ENCODE measurements at regions not wholly inside any gene's neighbourhood (a gene's known extent, or its start where the extent isn't known, plus 50 kb on each side); places are given as distances from the start of the nearest gene placed in this dataset.

GRCh38 chr10:129018511-129018910 is 448.5 kb upstream of the MGMT start:
- Histone ChIP-seq H3K27ac (ENCODE audit: low read depth, low read length) (no peak overlapping the region), H3K9me3 (ENCODE audit: control insufficient read depth in 1 of 2, low read length in 2 of 2) (no peaks in the 10 kb centered on the region), H3K27me3 (ENCODE audit: insufficient read depth, low read length) (no peaks in the 10 kb centered on the region), H3K4me3 (ENCODE audit: low read length in 2 of 2) (no peak overlapping the region), H3K36me3 (ENCODE audit: insufficient read depth, low read length) (no peaks in the 10 kb centered on the region), H3K4me1 (ENCODE audit: insufficient read depth, low read length) (no peaks in the 10 kb centered on the region)
- intact Hi-C loops (cut with micrococcal nuclease), result no loop called here
- CTCF ChIA-PET (ENCODE audit: partially characterized antibody), result no interaction called here
- no peak overlapping the region for H3K27ac Mint-ChIP-seq
- no peaks in the 10 kb centered on the region for H3K4me1 Mint-ChIP-seq
- H3K9me3 Mint-ChIP-seq, result peaks cover 0 to 7% (median 0%) of the 10 kb centered on the region in 8 donors
- POLR2A ChIA-PET (ENCODE audit: partially characterized antibody), result no interaction called here
- H3K27me3 Mint-ChIP-seq, result peaks cover 2 to 3% of the 10 kb centered on the region in 2 donors
- H3K36me3 Mint-ChIP-seq, result no peaks in the 10 kb centered on the region
- no peak overlapping the region for H3K4me3 Mint-ChIP-seq
- no peak for DNase-seq

- Mint-ChIP-seq H3K9me3 (no peaks in the 10 kb centered on the region), H3K4me1 (no peaks in the 10 kb centered on the region), H3K36me3 (no peaks in the 10 kb centered on the region), H3K27me3 (peaks cover 0 to 1% of the 10 kb centered on the region in 2 donors), H3K27ac (no peak overlapping the region), H3K4me3 (no peak overlapping the region)
- no peak overlapping the region for H3K4me3 ChIP-seq (ENCODE audit: low read length in 2 of 2)
- no peaks in the 10 kb centered on the region for H3K9me3 ChIP-seq (ENCODE audit: control insufficient read depth in 1 of 2, low read length in 2 of 2)
- POLR2A ChIA-PET (ENCODE audit: partially characterized antibody), result no interaction called here
- intact Hi-C loops (cut with micrococcal nuclease), result no loop called here
- H3K4me1 ChIP-seq (ENCODE audit: insufficient read depth, low read length), result no peaks in the 10 kb centered on the region
- CTCF ChIA-PET (ENCODE audit: partially characterized antibody), result no interaction called here
- DNase-seq, result no peak
- no peaks in the 10 kb centered on the region for H3K27me3 ChIP-seq (ENCODE audit: insufficient read depth, low read length)
- no peak overlapping the region for H3K27ac ChIP-seq (ENCODE audit: low read depth, low read length)
- H3K36me3 ChIP-seq (ENCODE audit: insufficient read depth, low read length), result no peaks in the 10 kb centered on the region
Observed at GRCh38 chr10:129020651-129021330, 446.2 kb upstream of the MGMT start.

GRCh38 chr10:129021594-129022304 is 445.3 kb upstream of the MGMT start:
- H3K27me3 Mint-ChIP-seq, result peaks cover 0 to 1% of the 10 kb centered on the region in 2 donors
- Histone ChIP-seq H3K4me1 (ENCODE audit: insufficient read depth, low read length) (no peaks in the 10 kb centered on the region), H3K36me3 (ENCODE audit: insufficient read depth, low read length) (no peaks in the 10 kb centered on the region), H3K4me3 (ENCODE audit: low read length in 2 of 2) (no peak overlapping the region), H3K27me3 (ENCODE audit: insufficient read depth, low read length) (no peaks in the 10 kb centered on the region), H3K9me3 (ENCODE audit: control insufficient read depth in 1 of 2, low read length in 2 of 2) (no peaks in the 10 kb centered on the region), H3K27ac (ENCODE audit: low read depth, low read length) (no peak overlapping the region)
- no peaks in the 10 kb centered on the region for H3K9me3 Mint-ChIP-seq
- no peak overlapping the region for H3K27ac Mint-ChIP-seq
- DNase-seq, result no peak
- intact Hi-C loops (cut with micrococcal nuclease), result no loop called here
- ChIA-PET CTCF (ENCODE audit: partially characterized antibody) (no interaction called here), POLR2A (ENCODE audit: partially characterized antibody) (no interaction called here)
- H3K4me3 Mint-ChIP-seq, result no peak overlapping the region
- no peaks in the 10 kb centered on the region for H3K36me3 Mint-ChIP-seq
- H3K4me1 Mint-ChIP-seq, result no peaks in the 10 kb centered on the region

GRCh38 chr10:129023082-129023481 is 444.0 kb upstream of the MGMT start:
- Mint-ChIP-seq H3K4me1 (no peaks in the 10 kb centered on the region), H3K4me3 (no peak overlapping the region), H3K9me3 (no peaks in the 10 kb centered on the region), H3K27me3 (peaks cover 0 to 1% of the 10 kb centered on the region in 2 donors), H3K27ac (no peak overlapping the region), H3K36me3 (no peaks in the 10 kb centered on the region)
- ChIA-PET POLR2A (ENCODE audit: partially characterized antibody) (interaction anchor here (0.7 kb wide), 1 partner anchor 1219 kb away, joined by 3 read pairs; no protein-coding TSS in a partner anchor), CTCF (ENCODE audit: partially characterized antibody) (no interaction called here)
- Histone ChIP-seq H3K9me3 (ENCODE audit: control insufficient read depth in 1 of 2, low read length in 2 of 2) (no peaks in the 10 kb centered on the region), H3K27me3 (ENCODE audit: insufficient read depth, low read length) (no peaks in the 10 kb centered on the region), H3K27ac (ENCODE audit: low read depth, low read length) (no peak overlapping the region), H3K4me3 (ENCODE audit: low read length in 2 of 2) (no peak overlapping the region), H3K4me1 (ENCODE audit: insufficient read depth, low read length) (no peaks in the 10 kb centered on the region), H3K36me3 (ENCODE audit: insufficient read depth, low read length) (no peaks in the 10 kb centered on the region)
- intact Hi-C loops (cut with micrococcal nuclease), result no loop called here
- no peak for DNase-seq

DNA sequence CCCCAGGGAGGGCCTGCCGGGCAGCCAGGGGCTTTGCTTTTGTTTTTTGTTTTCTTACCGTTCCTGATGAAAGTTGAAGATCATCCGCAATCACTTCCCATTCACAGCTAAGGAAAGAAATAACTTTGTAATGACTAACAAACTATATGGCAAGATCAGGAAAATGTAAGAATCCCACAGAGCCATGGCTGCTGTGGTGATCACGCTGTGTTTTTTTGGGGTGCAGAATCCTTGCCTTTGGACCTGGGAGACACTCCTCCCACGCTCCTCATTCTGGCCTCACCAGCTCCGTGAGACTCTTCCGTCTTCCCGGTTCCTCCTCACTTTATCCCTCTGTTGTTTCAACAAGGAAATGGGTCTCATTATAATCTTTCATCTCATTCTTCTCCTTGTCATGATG is 443.0 kb upstream of the MGMT start:
- Histone ChIP-seq H3K4me3 (ENCODE audit: low read length in 2 of 2) (no peak overlapping the region), H3K27ac (ENCODE audit: low read depth, low read length) (no peak overlapping the region), H3K36me3 (ENCODE audit: insufficient read depth, low read length) (no peaks in the 10 kb centered on the region), H3K9me3 (ENCODE audit: control insufficient read depth in 1 of 2, low read length in 2 of 2) (no peaks in the 10 kb centered on the region), H3K4me1 (ENCODE audit: insufficient read depth, low read length) (no peaks in the 10 kb centered on the region), H3K27me3 (ENCODE audit: insufficient read depth, low read length) (no peaks in the 10 kb centered on the region)
- CTCF ChIA-PET (ENCODE audit: partially characterized antibody), result no interaction called here
- H3K27ac Mint-ChIP-seq, result no peak overlapping the region
- intact Hi-C loops (cut with micrococcal nuclease), result no loop called here
- no peaks in the 10 kb centered on the region for H3K4me1 Mint-ChIP-seq
- no peaks in the 10 kb centered on the region for H3K9me3 Mint-ChIP-seq
- POLR2A ChIA-PET (ENCODE audit: partially characterized antibody), result no interaction called here
- no peak overlapping the region for H3K4me3 Mint-ChIP-seq
- no peak for DNase-seq
- H3K27me3 Mint-ChIP-seq, result peaks cover 0 to 1% of the 10 kb centered on the region in 2 donors
- H3K36me3 Mint-ChIP-seq, result no peaks in the 10 kb centered on the region

- ChIA-PET CTCF (ENCODE audit: partially characterized antibody) (interaction anchor here (0.7 kb wide), 1 partner anchor 328 kb away, joined by 3 read pairs; no protein-coding TSS in a partner anchor), POLR2A (ENCODE audit: partially characterized antibody) (no interaction called here)
- Histone ChIP-seq H3K27me3 (ENCODE audit: insufficient read depth, low read length) (no peaks in the 10 kb centered on the region), H3K27ac (ENCODE audit: low read depth, low read length) (no peak overlapping the region), H3K4me3 (ENCODE audit: low read length in 2 of 2) (no peak overlapping the region), H3K36me3 (ENCODE audit: insufficient read depth, low read length) (no peaks in the 10 kb centered on the region), H3K4me1 (ENCODE audit: insufficient read depth, low read length) (no peaks in the 10 kb centered on the region), H3K9me3 (ENCODE audit: control insufficient read depth in 1 of 2, low read length in 2 of 2) (no peaks in the 10 kb centered on the region)
- no peaks in the 10 kb centered on the region for H3K36me3 Mint-ChIP-seq
- no peaks in the 10 kb centered on the region for H3K4me1 Mint-ChIP-seq
- DNase-seq, result no peak
- no peaks in the 10 kb centered on the region for H3K9me3 Mint-ChIP-seq
- peaks cover under 1 to 1% of the 10 kb centered on the region in 2 donors for H3K27me3 Mint-ChIP-seq
- no peak overlapping the region for H3K27ac Mint-ChIP-seq
- no peak overlapping the region for H3K4me3 Mint-ChIP-seq
- intact Hi-C loops (cut with micrococcal nuclease), result no loop called here
Observed at GRCh38 chr10:129025787-129026186, 441.3 kb upstream of the MGMT start.

DNA sequence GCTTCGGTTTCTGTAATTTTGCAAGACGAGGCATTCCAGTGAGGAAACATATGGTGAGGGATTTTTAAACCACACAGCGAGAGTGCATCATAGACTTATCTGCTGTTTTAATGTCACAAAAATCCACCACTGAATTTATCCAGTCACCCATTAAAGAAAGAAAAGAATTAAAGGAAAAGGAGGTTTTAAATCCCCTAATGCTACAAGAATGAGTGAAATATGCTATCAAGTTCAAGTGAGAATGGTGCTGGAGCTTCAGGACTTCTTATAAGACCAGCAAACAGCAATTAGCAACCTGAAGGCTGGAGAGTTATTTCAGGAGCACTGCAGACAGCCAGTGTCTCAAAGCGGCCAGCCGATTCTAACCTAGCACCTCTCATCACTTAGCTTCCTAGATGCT is 439.1 kb upstream of the MGMT start:
- POLR2A ChIA-PET (ENCODE audit: partially characterized antibody), result no interaction called here
- H3K27me3 Mint-ChIP-seq, result peaks cover 3% of the 10 kb centered on the region in 2 donors
- no peak overlapping the region for H3K4me3 ChIP-seq (ENCODE audit: low read length in 2 of 2)

More for the DNA sequence above, 439.1 kb upstream of the MGMT start:
- Mint-ChIP-seq H3K4me3 (no peak overlapping the region), H3K27ac (no peak overlapping the region), H3K4me1 (peaks cover 2 to 10% (median 8%) of the 10 kb centered on the region in 4 donors), H3K36me3 (no peaks in the 10 kb centered on the region), H3K9me3 (no peaks in the 10 kb centered on the region)
- H3K27me3 ChIP-seq (ENCODE audit: insufficient read depth, low read length), result no peaks in the 10 kb centered on the region
- DNase-seq, result no peak
- no peaks in the 10 kb centered on the region for H3K9me3 ChIP-seq (ENCODE audit: control insufficient read depth in 1 of 2, low read length in 2 of 2)
- peaks cover 8% of the 10 kb centered on the region for H3K4me1 ChIP-seq (ENCODE audit: insufficient read depth, low read length)
- CTCF ChIA-PET (ENCODE audit: partially characterized antibody), result no interaction called here
- H3K36me3 ChIP-seq (ENCODE audit: insufficient read depth, low read length), result no peaks in the 10 kb centered on the region
- intact Hi-C loops (cut with micrococcal nuclease), result no loop called here
- H3K27ac ChIP-seq (ENCODE audit: low read depth, low read length), result no peak overlapping the region

Data from CD4-positive, alpha-beta memory T cell (primary cell).